ENCODE measurements at regions not wholly inside any gene's neighbourhood (a gene's known extent, or its start where the extent isn't known, plus 50 kb on each side); places are given as distances from the start of the nearest gene placed in this dataset.
A peak's percentile ranks its signal among the peaks of the same experiment; 100 is the strongest.

DNA sequence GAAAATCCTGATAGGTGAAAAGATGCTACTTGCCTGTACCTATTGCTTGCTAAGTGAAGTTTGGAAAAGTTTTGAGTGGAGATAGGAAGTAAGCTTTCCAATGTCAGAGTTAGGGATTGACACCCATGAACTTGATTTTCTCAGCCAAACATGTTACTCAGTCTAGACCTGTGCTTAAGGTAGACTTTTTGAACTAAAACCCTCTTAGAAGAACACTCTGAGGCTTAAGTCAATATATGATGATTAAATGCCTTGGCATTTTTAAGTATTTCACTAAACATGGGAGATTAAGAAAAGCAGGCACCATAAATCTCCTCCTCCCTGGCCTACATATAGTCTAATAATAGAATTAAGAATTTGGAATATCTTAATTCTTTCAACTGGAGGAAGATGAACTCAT is 785.6 kb upstream of the SOX9 start:
- H3K18ac ChIP-seq (ENCODE audit: low read length), result no peak overlapping the region
- no peak overlapping the region for H2AK5ac ChIP-seq (ENCODE audit: low read length)
- no peak overlapping the region for H3K9ac ChIP-seq (ENCODE audit: low read length)
- H2BK5ac ChIP-seq (ENCODE audit: low read depth, low read length, poor library complexity), result no peak overlapping the region
- no peak overlapping the region for H3K23ac ChIP-seq (ENCODE audit: low read length)
- no peak overlapping the region for H3K4me2 ChIP-seq (ENCODE audit: low read length)
- H3K14ac ChIP-seq (ENCODE audit: low read length), result no peak overlapping the region
- DNase-seq, result no peak
- no peak overlapping the region for H3K4ac ChIP-seq (ENCODE audit: low read depth, low read length)
- H2AFZ ChIP-seq (ENCODE audit: insufficient read depth, low read length, poor library complexity), result no peak overlapping the region
- no peaks in the 10 kb centered on the region for H3K36me3 ChIP-seq (ENCODE audit: control insufficient read depth in 1 of 2, insufficient read depth in 2 of 2, low read length in 2 of 2)
- no peak overlapping the region for H2BK12ac ChIP-seq (ENCODE audit: low read length)
- H3K27ac ChIP-seq (ENCODE audit: low read depth, low read length), result no peak overlapping the region
- H4K12ac ChIP-seq (ENCODE audit: low read depth, low read length), result no peak overlapping the region
- H4K8ac ChIP-seq (ENCODE audit: low read depth, low read length), result no peak overlapping the region
- peaks cover 0 to 2% of the 10 kb centered on the region in 2 experiments for H3K4me1 ChIP-seq (ENCODE audit: control insufficient read depth in 1 of 2, insufficient read depth in 2 of 2, low read length in 2 of 2)
- H3K9me3 ChIP-seq (ENCODE audit: insufficient read depth, low read depth, low read length), result no peaks in the 10 kb centered on the region
- no peak overlapping the region for H2BK120ac ChIP-seq (ENCODE audit: insufficient read depth, low read length, poor library complexity)
- H3K27me3 ChIP-seq (ENCODE audit: insufficient read depth, low read length), result no peaks in the 10 kb centered on the region
- no peak overlapping the region for H3K4me3 ChIP-seq (ENCODE audit: low read depth, low read length)
- no peaks in the 10 kb centered on the region for H3K79me2 ChIP-seq (ENCODE audit: control insufficient read depth, insufficient read depth, low read length, poor library complexity)
- H3K79me1 ChIP-seq (ENCODE audit: low read length), result no peaks in the 10 kb centered on the region
- no peak overlapping the region for H4K91ac ChIP-seq (ENCODE audit: low read depth, low read length)

DNA sequence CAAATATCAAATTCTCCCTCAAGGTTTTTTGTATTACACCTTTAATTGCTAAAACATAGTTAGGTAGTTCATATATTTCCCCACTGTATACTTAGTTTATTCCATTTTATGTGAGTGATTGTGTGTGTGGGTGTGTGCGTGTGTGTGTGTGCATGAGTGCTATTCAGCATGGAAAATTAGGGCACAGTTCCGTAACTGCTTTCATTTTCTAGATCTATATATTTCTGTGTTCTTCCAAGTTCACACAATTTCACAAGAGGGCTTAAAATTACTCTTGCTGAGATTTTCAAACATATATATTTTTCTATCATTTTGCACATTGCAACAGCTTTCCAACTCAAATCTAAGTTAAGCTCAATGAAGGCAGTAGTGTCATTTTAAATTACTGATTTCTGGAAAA is 782.9 kb upstream of the SOX9 start:
- no peaks in the 10 kb centered on the region for H3K27me3 ChIP-seq (ENCODE audit: insufficient read depth, low read length)
- H2BK5ac ChIP-seq (ENCODE audit: low read depth, low read length, poor library complexity), result no peak overlapping the region
- no peaks in the 10 kb centered on the region for H3K79me1 ChIP-seq (ENCODE audit: low read length)
- no peak overlapping the region for H3K23ac ChIP-seq (ENCODE audit: low read length)
- no peaks in the 10 kb centered on the region for H3K79me2 ChIP-seq (ENCODE audit: control insufficient read depth, insufficient read depth, low read length, poor library complexity)
- no peak overlapping the region for H4K91ac ChIP-seq (ENCODE audit: low read depth, low read length)
- no peak overlapping the region for H3K9ac ChIP-seq (ENCODE audit: low read length)
- H3K36me3 ChIP-seq (ENCODE audit: control insufficient read depth in 1 of 2, insufficient read depth in 2 of 2, low read length in 2 of 2), result no peaks in the 10 kb centered on the region
- H3K4me1 ChIP-seq (ENCODE audit: control insufficient read depth in 1 of 2, insufficient read depth in 2 of 2, low read length in 2 of 2), result peaks cover 0 to 2% of the 10 kb centered on the region in 2 experiments
- H3K9me3 ChIP-seq (ENCODE audit: insufficient read depth, low read depth, low read length), result no peaks in the 10 kb centered on the region
- H3K18ac ChIP-seq (ENCODE audit: low read length), result no peak overlapping the region
- no peak overlapping the region for H4K12ac ChIP-seq (ENCODE audit: low read depth, low read length)
- no peak overlapping the region for H3K27ac ChIP-seq (ENCODE audit: low read depth, low read length)
- H3K4me3 ChIP-seq (ENCODE audit: low read depth, low read length), result no peak overlapping the region
- no peak overlapping the region for H3K14ac ChIP-seq (ENCODE audit: low read length)
- H3K4me2 ChIP-seq (ENCODE audit: low read length), result no peak overlapping the region
- H2AFZ ChIP-seq (ENCODE audit: insufficient read depth, low read length, poor library complexity), result no peak overlapping the region
- no peak overlapping the region for H4K8ac ChIP-seq (ENCODE audit: low read depth, low read length)
- no peak overlapping the region for H3K4ac ChIP-seq (ENCODE audit: low read depth, low read length)
- no CpG with 5 or more reads among the region's 2 CpGs for WGBS (ENCODE audit: extremely low coverage, insufficient coverage, insufficient read length)
- DNase-seq, result no peak
- H2BK120ac ChIP-seq (ENCODE audit: insufficient read depth, low read length, poor library complexity), result no peak overlapping the region
- H2BK12ac ChIP-seq (ENCODE audit: low read length), result no peak overlapping the region
- H2AK5ac ChIP-seq (ENCODE audit: low read length), result no peak overlapping the region

DNA sequence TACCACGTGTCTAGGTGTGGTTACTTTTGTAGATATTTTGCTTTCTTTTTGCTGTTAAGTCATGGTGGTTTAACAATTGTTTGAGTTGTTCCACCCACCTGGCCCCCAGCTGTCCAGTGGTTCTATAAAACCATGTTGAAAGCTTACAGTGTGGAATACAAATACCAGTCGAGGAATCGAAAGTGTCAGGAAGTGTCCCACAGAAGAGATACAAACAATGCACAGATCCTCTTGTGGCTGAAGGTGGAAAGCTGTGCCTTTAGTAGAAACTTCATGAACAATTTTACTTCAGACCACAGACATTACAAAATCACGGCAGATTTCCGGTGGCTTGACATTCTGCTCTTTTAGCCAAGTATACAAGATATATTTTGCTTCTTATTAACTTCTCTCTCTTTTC is 782.4 kb upstream of the SOX9 start:
- no peak for DNase-seq
- Histone ChIP-seq H2AFZ (ENCODE audit: insufficient read depth, low read length, poor library complexity) (no peak overlapping the region), H2BK5ac (ENCODE audit: low read depth, low read length, poor library complexity) (no peak overlapping the region), H2AK5ac (ENCODE audit: low read length) (no peak overlapping the region), H4K12ac (ENCODE audit: low read depth, low read length) (no peak overlapping the region), H3K36me3 (ENCODE audit: control insufficient read depth in 1 of 2, insufficient read depth in 2 of 2, low read length in 2 of 2) (no peaks in the 10 kb centered on the region), H3K9me3 (ENCODE audit: insufficient read depth, low read depth, low read length) (no peaks in the 10 kb centered on the region), H3K23ac (ENCODE audit: low read length) (no peak overlapping the region), H3K79me2 (ENCODE audit: control insufficient read depth, insufficient read depth, low read length, poor library complexity) (no peaks in the 10 kb centered on the region), H3K14ac (ENCODE audit: low read length) (no peak overlapping the region), H3K9ac (ENCODE audit: low read length) (no peak overlapping the region), H3K4me2 (ENCODE audit: low read length) (no peak overlapping the region), H3K79me1 (ENCODE audit: low read length) (no peaks in the 10 kb centered on the region), H2BK12ac (ENCODE audit: low read length) (peak overlapping the region; percentile 54), H3K4ac (ENCODE audit: low read depth, low read length) (no peak overlapping the region), H3K27me3 (ENCODE audit: insufficient read depth, low read length) (no peaks in the 10 kb centered on the region), H3K4me1 (ENCODE audit: control insufficient read depth in 1 of 2, insufficient read depth in 2 of 2, low read length in 2 of 2) (peaks cover 0 to 2% of the 10 kb centered on the region in 2 experiments), H3K27ac (ENCODE audit: low read depth, low read length) (no peak overlapping the region), H4K8ac (ENCODE audit: low read depth, low read length) (no peak overlapping the region), H2BK120ac (ENCODE audit: insufficient read depth, low read length, poor library complexity) (no peak overlapping the region), H3K4me3 (ENCODE audit: low read depth, low read length) (no peak overlapping the region), H3K18ac (ENCODE audit: low read length) (no peak overlapping the region), H4K91ac (ENCODE audit: low read depth, low read length) (no peak overlapping the region)
- no CpG with 5 or more reads among the region's 5 CpGs for WGBS (ENCODE audit: extremely low coverage, insufficient coverage, insufficient read length)

DNA sequence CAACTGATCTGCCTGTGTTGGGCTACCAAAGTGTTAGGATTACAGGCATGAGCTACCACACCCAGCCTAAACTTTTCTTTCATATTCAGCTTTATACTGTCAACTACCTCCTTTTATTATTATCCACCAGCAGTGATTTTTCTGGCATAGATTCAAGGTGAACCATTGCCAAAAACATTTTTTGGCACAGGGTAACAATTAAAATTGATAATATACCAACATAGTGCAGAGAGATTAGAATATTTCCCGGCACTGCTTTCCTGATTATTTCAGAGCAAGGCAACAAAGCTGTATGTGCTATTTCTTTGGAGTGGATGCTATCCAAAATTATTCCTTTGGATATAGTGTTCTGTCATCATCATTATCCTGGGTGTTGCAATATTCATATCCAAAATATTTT is 781.6 kb upstream of the SOX9 start:
- H3K27ac ChIP-seq (ENCODE audit: low read depth, low read length), result no peak overlapping the region
- H3K4me2 ChIP-seq (ENCODE audit: low read length), result no peak overlapping the region
- H4K91ac ChIP-seq (ENCODE audit: low read depth, low read length), result no peak overlapping the region
- H4K12ac ChIP-seq (ENCODE audit: low read depth, low read length), result no peak overlapping the region
- H3K36me3 ChIP-seq (ENCODE audit: control insufficient read depth in 1 of 2, insufficient read depth in 2 of 2, low read length in 2 of 2), result no peaks in the 10 kb centered on the region
- H2BK5ac ChIP-seq (ENCODE audit: low read depth, low read length, poor library complexity), result no peak overlapping the region
- no peak for DNase-seq
- H3K4ac ChIP-seq (ENCODE audit: low read depth, low read length), result no peak overlapping the region
- peaks cover 0 to 2% of the 10 kb centered on the region in 2 experiments for H3K4me1 ChIP-seq (ENCODE audit: control insufficient read depth in 1 of 2, insufficient read depth in 2 of 2, low read length in 2 of 2)
- no peak overlapping the region for H3K4me3 ChIP-seq (ENCODE audit: low read depth, low read length)
- H3K18ac ChIP-seq (ENCODE audit: low read length), result no peak overlapping the region
- no peaks in the 10 kb centered on the region for H3K9me3 ChIP-seq (ENCODE audit: insufficient read depth, low read depth, low read length)
- H3K9ac ChIP-seq (ENCODE audit: low read length), result no peak overlapping the region
- H3K27me3 ChIP-seq (ENCODE audit: insufficient read depth, low read length), result no peaks in the 10 kb centered on the region
- WGBS (ENCODE audit: extremely low coverage, insufficient coverage, insufficient read length), result no CpG with 5 or more reads among the region's 1 CpG
- no peak overlapping the region for H2BK120ac ChIP-seq (ENCODE audit: insufficient read depth, low read length, poor library complexity)
- H3K79me1 ChIP-seq (ENCODE audit: low read length), result no peaks in the 10 kb centered on the region
- H3K14ac ChIP-seq (ENCODE audit: low read length), result no peak overlapping the region
- no peak overlapping the region for H2AFZ ChIP-seq (ENCODE audit: insufficient read depth, low read length, poor library complexity)
- no peak overlapping the region for H4K8ac ChIP-seq (ENCODE audit: low read depth, low read length)
- no peaks in the 10 kb centered on the region for H3K79me2 ChIP-seq (ENCODE audit: control insufficient read depth, insufficient read depth, low read length, poor library complexity)
- H3K23ac ChIP-seq (ENCODE audit: low read length), result no peak overlapping the region
- H2BK12ac ChIP-seq (ENCODE audit: low read length), result no peak overlapping the region
- H2AK5ac ChIP-seq (ENCODE audit: low read length), result no peak overlapping the region
